ENCODE measurements at regions not wholly inside any gene's neighbourhood (a gene's known extent, or its start where the extent isn't known, plus 50 kb on each side); places are given as distances from the start of the nearest gene placed in this dataset.

DNA sequence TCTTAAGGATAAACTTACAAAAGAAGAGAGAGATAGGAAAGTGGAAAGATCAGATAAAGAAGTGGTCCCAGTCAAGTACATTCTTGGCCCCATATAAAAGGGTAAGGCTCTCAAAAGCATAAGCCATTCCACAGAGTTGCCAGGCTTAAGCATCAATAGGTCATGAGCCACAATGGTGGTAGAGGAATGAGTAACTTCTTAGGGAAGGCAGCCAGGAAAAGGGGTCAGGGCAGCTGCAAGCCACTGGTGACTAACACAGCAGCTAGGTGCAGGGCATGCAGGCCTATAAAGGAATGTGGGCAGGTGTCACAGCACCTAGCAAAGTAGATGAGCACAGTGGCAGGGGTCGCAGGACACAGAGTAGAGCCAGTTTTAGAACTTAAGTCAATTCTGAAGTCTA is 302.6 kb upstream of the FAT3 start:
- TF ChIP-seq CTCF (IDR thresholded peaks at IDR 0.05) (no peak), SIN3A (IDR thresholded peaks at IDR 0.05; ENCODE audit: borderline replicate concordance, insufficient read depth, low read depth, low read length) (no peak), POLR2AphosphoS5 (IDR thresholded peaks at IDR 0.05; ENCODE audit: low read depth, low read length) (no peak), TCF7L2 (IDR thresholded peaks at IDR 0.05; ENCODE audit: low read depth, low read length) (no peak)
- TF ChIP-seq, protein P1, sequence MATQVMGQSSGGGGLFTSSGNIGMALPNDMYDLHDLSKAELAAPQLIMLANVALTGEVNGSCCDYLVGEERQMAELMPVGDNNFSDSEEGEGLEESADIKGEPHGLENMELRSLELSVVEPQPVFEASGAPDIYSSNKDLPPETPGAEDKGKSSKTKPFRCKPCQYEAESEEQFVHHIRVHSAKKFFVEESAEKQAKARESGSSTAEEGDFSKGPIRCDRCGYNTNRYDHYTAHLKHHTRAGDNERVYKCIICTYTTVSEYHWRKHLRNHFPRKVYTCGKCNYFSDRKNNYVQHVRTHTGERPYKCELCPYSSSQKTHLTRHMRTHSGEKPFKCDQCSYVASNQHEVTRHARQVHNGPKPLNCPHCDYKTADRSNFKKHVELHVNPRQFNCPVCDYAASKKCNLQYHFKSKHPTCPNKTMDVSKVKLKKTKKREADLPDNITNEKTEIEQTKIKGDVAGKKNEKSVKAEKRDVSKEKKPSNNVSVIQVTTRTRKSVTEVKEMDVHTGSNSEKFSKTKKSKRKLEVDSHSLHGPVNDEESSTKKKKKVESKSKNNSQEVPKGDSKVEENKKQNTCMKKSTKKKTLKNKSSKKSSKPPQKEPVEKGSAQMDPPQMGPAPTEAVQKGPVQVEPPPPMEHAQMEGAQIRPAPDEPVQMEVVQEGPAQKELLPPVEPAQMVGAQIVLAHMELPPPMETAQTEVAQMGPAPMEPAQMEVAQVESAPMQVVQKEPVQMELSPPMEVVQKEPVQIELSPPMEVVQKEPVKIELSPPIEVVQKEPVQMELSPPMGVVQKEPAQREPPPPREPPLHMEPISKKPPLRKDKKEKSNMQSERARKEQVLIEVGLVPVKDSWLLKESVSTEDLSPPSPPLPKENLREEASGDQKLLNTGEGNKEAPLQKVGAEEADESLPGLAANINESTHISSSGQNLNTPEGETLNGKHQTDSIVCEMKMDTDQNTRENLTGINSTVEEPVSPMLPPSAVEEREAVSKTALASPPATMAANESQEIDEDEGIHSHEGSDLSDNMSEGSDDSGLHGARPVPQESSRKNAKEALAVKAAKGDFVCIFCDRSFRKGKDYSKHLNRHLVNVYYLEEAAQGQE (IDR thresholded peaks at IDR 0.05; ENCODE audit: insufficient read depth in 1 of 2, low read depth in 2 of 2, low read length in 1 of 2), result no peak
